GM11168 (cell line): ENCODE measurements at regions not wholly inside any gene's neighbourhood (a gene's known extent, or its start where the extent isn't known, plus 50 kb on each side); places are given as distances from the start of the nearest gene placed in this dataset.
"Not testable (repeated sequence)": the region's sequence is repeated elsewhere in the genome, so short reads cannot be mapped to it uniquely, and the experiment has no call there.

Source experiments
- in situ Hi-C: fragments of 300-500 bp; cut with MboI; formaldehyde crosslinking; loops from one replicate; pipeline ENCODE4 v1.12.0; 2022; ENCODE audit warnings: low sequenced_read_pairs; ENCODE audit not compliant: unreplicated experiment

- in situ Hi-C loops, result no loop called here
Observed at GRCh38 chr1:209106861-209107260, 476.7 kb upstream of the CAMK1G start.

DNA sequence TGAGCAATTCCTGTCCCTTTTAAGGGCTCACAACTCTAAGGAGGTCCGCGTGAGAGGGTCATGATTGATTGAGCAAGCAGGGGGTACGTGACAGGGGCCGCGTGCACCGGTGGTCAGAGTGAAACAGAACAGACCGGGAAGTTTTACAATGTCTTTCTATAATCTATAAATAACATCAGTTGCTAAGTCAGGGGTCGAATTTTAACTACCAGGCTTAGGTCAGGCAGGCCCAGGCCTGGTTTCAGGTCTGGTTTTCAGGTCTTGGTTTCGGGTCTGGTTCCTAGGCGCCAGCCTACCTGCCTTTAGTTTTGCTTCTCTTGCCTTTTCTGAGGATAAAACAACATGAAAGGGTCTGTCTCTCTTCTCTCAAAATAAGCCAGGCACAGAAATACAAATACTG, 476.0 kb upstream of the CAMK1G start:
- in situ Hi-C loops, result no loop called here

- in situ Hi-C loops, result no loop called here
Observed at GRCh38 chr1:209109001-209109785, 474.3 kb upstream of the CAMK1G start.

- in situ Hi-C loops, result no loop called here
Observed at GRCh38 chr1:209113521-209113920, 470.0 kb upstream of the CAMK1G start.

- in situ Hi-C loops, result no loop called here
Observed at GRCh38 chr1:209116705-209117104, 466.8 kb upstream of the CAMK1G start.

- in situ Hi-C loops, result no loop called here
Observed at GRCh38 chr1:209123601-209124000, 459.9 kb upstream of the CAMK1G start.

DNA sequence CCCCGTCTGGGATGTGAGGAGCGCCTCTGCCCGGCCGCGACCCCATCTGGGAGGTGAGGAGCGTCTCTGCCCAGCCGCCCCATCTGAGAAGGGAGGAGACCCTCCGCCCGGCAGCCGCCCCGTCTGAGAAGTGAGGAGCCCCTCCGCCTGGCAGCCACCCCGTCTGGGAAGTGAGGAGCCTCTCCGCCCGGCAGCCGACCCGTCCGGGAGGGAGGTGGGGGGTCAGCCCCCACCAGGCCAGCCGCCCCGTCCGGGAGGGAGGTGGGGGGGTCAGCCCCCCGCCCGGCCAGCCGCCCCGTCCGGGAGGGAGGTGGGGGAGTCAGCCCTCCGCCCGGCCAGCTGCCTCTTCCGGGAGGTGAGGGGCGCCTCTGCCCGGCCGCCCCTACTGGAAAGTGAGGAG, 454.4 kb upstream of the CAMK1G start:
- in situ Hi-C loops, result not testable (repeated sequence)

- in situ Hi-C loops, result no loop called here
Observed at GRCh38 chr1:209130886-209131285, 452.6 kb upstream of the CAMK1G start.

DNA sequence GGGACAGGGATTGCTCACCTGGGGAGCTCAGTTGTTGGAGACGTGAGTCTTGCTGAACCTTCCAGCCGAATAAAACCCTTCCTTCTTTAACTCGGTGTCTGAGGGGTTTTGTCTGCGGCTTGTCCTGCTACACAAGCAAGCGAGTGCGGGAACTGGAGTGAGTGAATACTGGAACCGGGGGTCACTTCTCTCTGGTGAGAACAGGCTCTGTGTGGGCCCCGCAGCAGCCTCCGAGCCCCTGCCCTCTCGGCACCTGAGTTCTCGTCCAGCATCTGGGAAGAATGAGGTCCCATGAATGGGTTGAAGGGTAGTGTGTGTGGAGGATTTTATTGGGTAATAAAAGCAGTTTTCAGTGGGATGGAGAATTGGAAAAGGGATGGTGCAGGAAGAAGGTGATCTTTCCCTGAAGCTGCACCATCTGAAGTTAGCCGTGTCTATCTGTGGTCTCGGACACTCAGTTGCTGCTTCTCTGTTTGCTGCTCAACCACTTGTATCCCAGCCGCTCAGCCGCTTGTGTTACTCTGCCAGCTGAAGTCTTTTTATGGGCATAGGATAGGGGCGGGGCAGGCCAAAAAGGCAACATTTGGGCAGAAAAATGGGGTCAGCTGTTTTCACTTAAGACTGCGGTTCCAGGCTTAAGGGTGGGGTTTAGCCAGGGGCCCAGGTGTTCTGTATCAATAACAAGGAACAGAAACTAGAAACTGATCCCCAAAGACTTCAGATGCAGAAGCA, 450.6 kb upstream of the CAMK1G start:
- in situ Hi-C loops, result no loop called here

GRCh38 chr1:209134001-209134400, 449.5 kb upstream of the CAMK1G start:
- in situ Hi-C loops, result no loop called here

- in situ Hi-C loops, result no loop called here
Observed at GRCh38 chr1:209143916-209144315, 439.6 kb upstream of the CAMK1G start.

DNA sequence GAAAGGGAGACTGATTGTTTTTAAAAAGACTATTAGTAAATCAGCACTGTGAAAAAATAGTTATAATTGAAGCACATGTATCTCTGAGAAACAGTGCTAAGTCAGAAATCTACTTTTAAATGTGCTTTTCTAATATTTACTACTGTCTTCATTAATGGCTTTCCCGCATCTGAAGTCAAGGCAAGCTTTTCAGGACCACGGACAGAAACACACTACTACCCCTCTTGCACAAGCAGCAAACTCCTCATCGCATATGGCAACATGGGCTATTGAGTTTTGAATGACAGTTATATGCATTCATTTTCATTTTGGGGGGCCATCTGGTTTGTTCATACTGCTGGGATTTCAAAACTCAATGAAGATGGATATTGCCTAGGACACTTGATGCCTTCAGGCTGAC, 433.4 kb upstream of the CAMK1G start:
- in situ Hi-C loops, result no loop called here

GRCh38 chr1:209153411-209153810, 430.1 kb upstream of the CAMK1G start:
- in situ Hi-C loops, result no loop called here

- in situ Hi-C loops, result no loop called here
Observed at GRCh38 chr1:209154912-209155311, 428.6 kb upstream of the CAMK1G start.

- in situ Hi-C loops, result no loop called here
Observed at GRCh38 chr1:209155546-209155945, 428.0 kb upstream of the CAMK1G start.

DNA sequence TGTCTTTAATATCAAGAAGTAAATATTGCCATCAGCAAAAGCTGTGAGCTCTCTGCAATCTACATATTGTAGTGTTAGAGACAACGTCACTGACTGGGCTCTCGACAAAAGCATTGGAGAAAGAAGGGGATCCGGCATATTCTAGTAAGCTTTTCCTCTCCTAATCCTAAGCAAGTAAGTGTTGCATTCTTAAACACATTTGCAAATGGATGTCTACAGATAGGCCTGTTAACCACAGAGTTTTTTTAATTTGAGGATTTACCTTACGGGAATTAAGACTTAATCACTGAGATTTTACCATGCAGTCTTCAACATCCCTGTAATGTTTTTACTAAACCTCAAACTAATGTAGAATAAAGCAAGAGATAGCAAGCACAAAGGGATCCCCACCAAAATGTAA, 426.5 kb upstream of the CAMK1G start:
- in situ Hi-C loops, result no loop called here

GRCh38 chr1:209157546-209158249, 425.8 kb upstream of the CAMK1G start:
- in situ Hi-C loops, result no loop called here

- in situ Hi-C loops, result no loop called here
Observed at GRCh38 chr1:209158851-209159250, 424.7 kb upstream of the CAMK1G start.

GRCh38 chr1:209160230-209160629, 423.3 kb upstream of the CAMK1G start:
- in situ Hi-C loops, result no loop called here

- in situ Hi-C loops, result no loop called here
Observed at GRCh38 chr1:209162651-209163050, 420.9 kb upstream of the CAMK1G start.

DNA sequence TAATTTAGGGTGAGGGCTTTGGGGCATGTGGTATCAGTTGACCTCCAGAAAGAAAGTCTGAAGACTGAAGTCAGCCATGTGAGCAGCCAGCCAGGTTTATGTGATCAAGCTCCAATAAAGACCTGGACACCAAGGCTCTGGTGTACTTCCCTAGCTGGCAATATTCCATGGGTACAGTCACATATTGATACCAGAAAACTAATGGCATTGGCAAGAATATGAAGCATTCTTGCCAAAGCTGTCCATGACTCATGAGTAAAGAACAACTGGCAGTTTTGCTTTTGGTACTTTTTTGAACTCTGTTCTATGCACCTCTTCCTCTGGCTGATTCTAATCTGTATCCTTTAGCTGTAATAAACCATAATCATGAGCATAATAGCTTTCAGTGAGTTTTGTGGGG, 415.3 kb upstream of the CAMK1G start:
- in situ Hi-C loops, result no loop called here
